ENCODE measurements at regions not wholly inside any gene's neighbourhood (a gene's known extent, or its start where the extent isn't known, plus 50 kb on each side); places are given as distances from the start of the nearest gene placed in this dataset.
"Not testable (repeated sequence)": the region's sequence is repeated elsewhere in the genome, so short reads cannot be mapped to it uniquely, and the experiment has no call there.

GRCh38 chr6:111925296-111925695, 52.0 kb upstream of the FYN start:
- no peak for DNase-seq (ENCODE audit: low read depth, low spot score)

- no peak for DNase-seq (ENCODE audit: low read depth, low spot score)
These were observed 53.6 kb upstream of the FYN start for GRCh38 chr6:111926731-111927302.

GRCh38 chr6:111927321-111927720, 54.1 kb upstream of the FYN start:
- DNase-seq (ENCODE audit: low read depth, low spot score) = no peak

- no peak for DNase-seq (ENCODE audit: low read depth, low spot score)
These were observed 54.9 kb upstream of the FYN start for GRCh38 chr6:111928139-111928538.

GRCh38 chr6:111934611-111935010, 61.4 kb upstream of the FYN start:
- DNase-seq (ENCODE audit: low read depth, low spot score) = not testable (repeated sequence)

GRCh38 chr6:111936718-111937117, 63.5 kb upstream of the FYN start:
- no peak for DNase-seq (ENCODE audit: low read depth, low spot score)

GRCh38 chr6:111938710-111939109, 65.5 kb upstream of the FYN start:
- DNase-seq (ENCODE audit: low read depth, low spot score) = no peak

- DNase-seq (ENCODE audit: low read depth, low spot score) = no peak
These were observed 66.7 kb upstream of the FYN start for GRCh38 chr6:111939902-111940301.

- DNase-seq (ENCODE audit: low read depth, low spot score) = no peak
These were observed 67.5 kb upstream of the FYN start for GRCh38 chr6:111940801-111941200.

- DNase-seq (ENCODE audit: low read depth, low spot score) = no peak
These were observed 68.6 kb upstream of the FYN start for GRCh38 chr6:111941686-111942330.

- no peak for DNase-seq (ENCODE audit: low read depth, low spot score)
These were observed 69.3 kb upstream of the FYN start for GRCh38 chr6:111942561-111942960.

- DNase-seq (ENCODE audit: low read depth, low spot score) = no peak
These were observed 70.0 kb upstream of the FYN start for GRCh38 chr6:111943266-111943665.

- DNase-seq (ENCODE audit: low read depth, low spot score) = no peak
These were observed 70.5 kb upstream of the FYN start for GRCh38 chr6:111943726-111944125.

GRCh38 chr6:111944541-111944940, 71.3 kb upstream of the FYN start:
- no peak for DNase-seq (ENCODE audit: low read depth, low spot score)

GRCh38 chr6:111949546-111949945, 76.3 kb upstream of the FYN start:
- no peak for DNase-seq (ENCODE audit: low read depth, low spot score)

- not testable (repeated sequence) for DNase-seq (ENCODE audit: low read depth, low spot score)
These were observed 76.7 kb upstream of the FYN start for GRCh38 chr6:111949984-111950383.

- DNase-seq (ENCODE audit: low read depth, low spot score) = no peak
These were observed 77.6 kb upstream of the FYN start for GRCh38 chr6:111950661-111951496.

- no peak for DNase-seq (ENCODE audit: low read depth, low spot score)
These were observed 78.3 kb upstream of the FYN start for GRCh38 chr6:111951497-111952085.

GRCh38 chr6:111952274-111952673, 79.0 kb upstream of the FYN start:
- DNase-seq (ENCODE audit: low read depth, low spot score) = no peak

- DNase-seq (ENCODE audit: low read depth, low spot score) = no peak
These were observed 79.7 kb upstream of the FYN start for GRCh38 chr6:111952821-111953540.

GRCh38 chr6:111956098-111956497, 82.8 kb upstream of the FYN start:
- DNase-seq (ENCODE audit: low read depth, low spot score) = no peak

Measured in iPS DF 19.7 (cell line).